Mesothelial cell of epicardium (in vitro differentiated cells): ENCODE measurements at regions not wholly inside any gene's neighbourhood (a gene's known extent, or its start where the extent isn't known, plus 50 kb on each side); places are given as distances from the start of the nearest gene placed in this dataset.
"Not testable (repeated sequence)": the region's sequence is repeated elsewhere in the genome, so short reads cannot be mapped to it uniquely, and the experiment has no call there.

Source experiments
- DNase-seq, 2 experiments: peaks; one replicate each; pipeline ENCODE4 v3.0.0; 2021; ENCODE audit warnings: low spot score in 2 of 2; ENCODE audit not compliant: unreplicated experiment in 2 of 2
- H3K27ac Mint-ChIP-seq: 2 replicates; pipeline ENCODE4 v1.8.0; 2021; ENCODE audit warnings: mixed read lengths
- H3K27me3 Mint-ChIP-seq: 2 replicates; pipeline ENCODE4 v1.8.0; 2021; ENCODE audit warnings: low read depth, mixed read lengths
- H3K36me3 Mint-ChIP-seq: 2 replicates; pipeline ENCODE4 v1.8.0; 2021; ENCODE audit warnings: mixed read lengths
- H3K4me1 Mint-ChIP-seq: 2 replicates; pipeline ENCODE4 v1.8.0; 2021; ENCODE audit warnings: mixed read lengths
- H3K4me3 Mint-ChIP-seq: 2 replicates; pipeline ENCODE4 v1.8.0; 2021; ENCODE audit warnings: mild to moderate bottlenecking, moderate library complexity, mixed read lengths
- H3K9me3 Mint-ChIP-seq: 2 replicates; pipeline ENCODE4 v1.8.0; 2021; ENCODE audit warnings: mixed read lengths
- TF ChIP-seq, protein P1 (sequence below): fragments of 200-600 bp; sonication (generic); IDR thresholded peaks from one replicate; pipeline ENCODE4 v1.5.0; 2021; ENCODE audit warnings: antibody characterized with exemption; ENCODE audit not compliant: unreplicated experiment

DNA sequence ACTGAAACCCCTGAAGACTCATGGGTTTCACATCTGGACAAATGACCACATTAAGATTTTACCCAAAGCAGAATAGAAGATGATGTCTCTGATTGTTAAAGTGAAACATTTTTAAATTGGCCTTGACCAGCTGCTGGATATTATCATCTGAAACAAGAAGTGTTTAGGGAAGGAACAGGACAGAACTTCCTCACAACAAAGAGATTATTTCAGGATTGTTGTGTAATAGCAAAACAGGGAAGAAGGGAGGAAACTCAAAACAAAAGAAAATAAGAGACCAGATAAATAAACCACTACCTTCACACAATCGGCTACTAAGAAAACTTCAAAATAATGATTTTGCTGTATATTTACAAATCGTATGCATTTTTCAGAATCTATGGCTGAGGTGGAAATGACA lies 319.2 kb upstream of the API5 start:
- TF ChIP-seq, protein P1, sequence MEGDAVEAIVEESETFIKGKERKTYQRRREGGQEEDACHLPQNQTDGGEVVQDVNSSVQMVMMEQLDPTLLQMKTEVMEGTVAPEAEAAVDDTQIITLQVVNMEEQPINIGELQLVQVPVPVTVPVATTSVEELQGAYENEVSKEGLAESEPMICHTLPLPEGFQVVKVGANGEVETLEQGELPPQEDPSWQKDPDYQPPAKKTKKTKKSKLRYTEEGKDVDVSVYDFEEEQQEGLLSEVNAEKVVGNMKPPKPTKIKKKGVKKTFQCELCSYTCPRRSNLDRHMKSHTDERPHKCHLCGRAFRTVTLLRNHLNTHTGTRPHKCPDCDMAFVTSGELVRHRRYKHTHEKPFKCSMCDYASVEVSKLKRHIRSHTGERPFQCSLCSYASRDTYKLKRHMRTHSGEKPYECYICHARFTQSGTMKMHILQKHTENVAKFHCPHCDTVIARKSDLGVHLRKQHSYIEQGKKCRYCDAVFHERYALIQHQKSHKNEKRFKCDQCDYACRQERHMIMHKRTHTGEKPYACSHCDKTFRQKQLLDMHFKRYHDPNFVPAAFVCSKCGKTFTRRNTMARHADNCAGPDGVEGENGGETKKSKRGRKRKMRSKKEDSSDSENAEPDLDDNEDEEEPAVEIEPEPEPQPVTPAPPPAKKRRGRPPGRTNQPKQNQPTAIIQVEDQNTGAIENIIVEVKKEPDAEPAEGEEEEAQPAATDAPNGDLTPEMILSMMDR: no peak
- Mint-ChIP-seq H3K27ac (no peak overlapping the region), H3K36me3 (no peaks in the 10 kb centered on the region), H3K4me3 (no peak overlapping the region), H3K27me3 (no peaks in the 10 kb centered on the region), H3K9me3 (peaks cover 7% of the 10 kb centered on the region), H3K4me1 (no peaks in the 10 kb centered on the region)
- no peak for DNase-seq

DNA sequence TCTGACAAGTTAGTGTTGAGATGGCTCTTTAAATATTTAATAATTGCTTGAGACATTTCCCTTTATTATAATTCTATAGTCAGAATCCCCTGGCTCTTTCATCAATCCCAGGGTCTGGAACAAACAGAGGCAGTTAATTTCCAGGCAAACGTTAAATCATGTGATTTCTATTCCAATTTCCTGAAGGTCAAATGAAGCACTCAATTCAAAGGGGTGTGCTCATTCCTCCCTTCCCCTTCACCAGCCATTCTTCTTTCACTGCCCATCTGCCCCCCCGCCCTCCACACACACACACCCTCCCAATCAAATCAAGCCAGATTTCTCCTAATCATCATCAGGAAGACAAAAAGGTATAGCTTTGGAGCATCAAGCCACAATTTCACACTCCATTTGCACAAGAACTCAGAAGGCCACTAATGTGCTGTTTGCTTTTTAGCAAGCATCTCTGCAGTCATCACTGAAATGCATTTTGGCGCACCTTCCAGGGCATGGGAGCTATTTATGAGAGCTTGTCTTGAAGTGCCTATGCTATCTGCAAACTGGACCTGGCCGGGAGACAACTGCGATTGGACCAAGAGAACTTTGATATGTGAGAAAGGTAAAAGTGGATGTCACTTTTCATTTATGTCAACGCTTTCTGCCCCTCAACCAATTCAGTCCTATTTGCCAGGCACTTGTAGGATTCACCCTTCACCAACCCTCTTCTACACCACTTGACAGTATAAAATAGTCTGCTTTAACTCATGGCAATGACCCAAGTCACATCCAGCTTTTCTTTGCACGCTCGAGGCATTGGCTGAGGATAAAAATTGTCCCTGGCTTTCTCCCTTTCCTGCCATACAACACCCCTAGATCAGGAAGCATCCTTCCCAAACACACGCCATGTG lies 315.1 kb upstream of the API5 start:
- H3K27me3 Mint-ChIP-seq: no peaks in the 10 kb centered on the region
- no peak overlapping the region for H3K4me3 Mint-ChIP-seq
- no peak overlapping the region for H3K27ac Mint-ChIP-seq

DNA sequence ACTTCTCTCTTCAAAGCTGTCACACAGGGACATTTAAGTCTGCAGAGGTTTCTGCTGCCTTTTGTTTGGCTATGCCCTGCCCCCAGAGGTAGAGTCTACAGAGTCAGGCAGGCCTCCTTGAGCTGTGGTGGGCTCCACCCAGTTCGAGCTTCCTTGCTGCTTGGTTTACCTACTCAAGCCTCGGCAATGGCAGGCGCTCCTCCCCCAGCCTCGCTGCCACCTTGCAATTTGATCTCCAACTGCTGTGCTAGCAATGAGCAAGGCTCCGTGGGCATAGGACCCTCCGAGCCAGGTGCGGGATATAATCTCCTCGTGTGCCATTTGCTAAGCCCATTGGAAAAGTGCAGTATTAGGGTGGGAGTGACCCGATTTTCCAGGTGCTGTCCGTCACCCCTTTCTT lies 306.9 kb upstream of the API5 start:
- not testable (repeated sequence) for H3K27me3 Mint-ChIP-seq, DNase-seq, H3K27ac Mint-ChIP-seq, H3K36me3 Mint-ChIP-seq, H3K4me1 Mint-ChIP-seq, H3K4me3 Mint-ChIP-seq
- peaks cover 48% of the 10 kb centered on the region for H3K9me3 Mint-ChIP-seq

More for the DNA sequence above, 315.1 kb upstream of the API5 start:
- TF ChIP-seq, protein P1: no peak
- Mint-ChIP-seq H3K4me1 (no peaks in the 10 kb centered on the region), H3K36me3 (no peaks in the 10 kb centered on the region), H3K9me3 (peaks cover 7% of the 10 kb centered on the region)
- DNase-seq: no peak

DNA sequence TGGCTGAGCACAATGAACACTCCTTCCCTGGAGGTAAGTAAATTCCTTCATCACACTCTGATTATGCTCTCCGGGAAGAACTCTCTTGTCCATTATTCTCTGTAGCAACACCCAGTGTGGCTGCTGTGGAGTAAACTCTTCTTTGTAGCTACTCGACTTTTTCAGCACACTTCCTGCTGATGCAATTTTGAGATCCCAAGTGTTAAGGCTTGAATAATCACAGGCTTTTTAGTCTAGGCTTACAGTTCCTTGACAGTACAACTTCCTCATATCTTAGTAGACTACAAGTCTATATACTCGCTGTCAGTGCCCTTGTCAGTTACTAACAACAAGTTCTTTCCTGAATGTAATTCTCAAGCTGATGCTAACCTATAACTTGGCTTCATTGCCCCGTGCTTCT lies 301.8 kb upstream of the API5 start:
- Mint-ChIP-seq H3K4me3 (no peak overlapping the region), H3K9me3 (peaks cover 38% of the 10 kb centered on the region), H3K27ac (no peak overlapping the region), H3K36me3 (no peaks in the 10 kb centered on the region), H3K27me3 (no peaks in the 10 kb centered on the region), H3K4me1 (no peaks in the 10 kb centered on the region)
- TF ChIP-seq, protein P1: no peak
- no peak for DNase-seq

DNA sequence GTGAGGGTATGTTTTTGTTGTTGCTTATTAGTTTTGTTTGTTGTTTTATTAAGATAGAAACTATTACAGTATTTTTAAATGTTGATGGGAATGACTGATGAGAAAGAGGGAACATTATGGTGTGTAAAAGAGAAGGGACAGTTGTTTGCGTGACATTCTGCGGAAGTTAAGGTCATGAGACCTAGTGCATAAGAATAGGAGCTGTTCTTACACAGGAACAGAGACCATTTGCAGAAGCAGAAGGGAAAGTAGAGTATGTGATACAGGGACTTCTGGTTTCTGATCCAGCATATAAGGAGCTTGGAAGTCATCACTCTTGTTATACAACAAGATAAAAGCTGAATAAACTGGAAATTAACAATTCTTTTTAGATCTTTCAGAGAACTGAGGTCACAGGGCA lies 299.2 kb upstream of the API5 start:
- no peaks in the 10 kb centered on the region for H3K36me3 Mint-ChIP-seq
- H3K27me3 Mint-ChIP-seq: no peaks in the 10 kb centered on the region
- H3K27ac Mint-ChIP-seq: no peak overlapping the region
- no peaks in the 10 kb centered on the region for H3K4me1 Mint-ChIP-seq
- peaks cover 29% of the 10 kb centered on the region for H3K9me3 Mint-ChIP-seq
- H3K4me3 Mint-ChIP-seq: no peak overlapping the region
- TF ChIP-seq, protein P1: no peak
- DNase-seq: no peak

DNA sequence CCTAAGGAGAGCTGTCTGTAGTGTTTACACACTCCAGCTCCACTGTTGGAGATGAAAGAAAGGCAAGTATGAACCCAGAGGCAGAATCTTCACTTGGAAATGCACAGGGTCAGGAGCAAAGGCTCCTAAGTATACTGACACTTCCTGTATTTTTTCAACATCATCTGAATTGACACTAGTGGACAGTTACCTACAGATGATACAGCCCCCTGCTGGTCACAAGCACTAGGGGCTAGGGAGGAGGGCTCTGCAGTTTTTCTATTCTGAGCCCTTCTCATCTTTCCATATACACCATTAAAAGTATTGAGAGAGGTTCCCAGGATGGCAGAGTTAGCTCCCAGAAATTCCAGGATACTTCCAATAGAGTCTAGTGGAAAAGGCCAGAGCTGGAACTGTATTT lies 290.3 kb upstream of the API5 start:
- Mint-ChIP-seq H3K27me3 (no peaks in the 10 kb centered on the region), H3K4me3 (no peak overlapping the region), H3K36me3 (no peaks in the 10 kb centered on the region), H3K27ac (no peak overlapping the region), H3K4me1 (no peaks in the 10 kb centered on the region), H3K9me3 (peaks cover 29% of the 10 kb centered on the region)
- no peak for DNase-seq
- TF ChIP-seq, protein P1: no peak
